Activated naive CD4-positive, alpha-beta T cell treated with Interleukin-2 at 50 U/mL for 16 hours (primary cell): ENCODE measurements at regions not wholly inside any gene's neighbourhood (a gene's known extent, or its start where the extent isn't known, plus 50 kb on each side); places are given as distances from the start of the nearest gene placed in this dataset.

Source experiments
- DNase-seq: peaks from one replicate; pipeline ENCODE4 v3.0.0-alpha.2; 2020

DNA sequence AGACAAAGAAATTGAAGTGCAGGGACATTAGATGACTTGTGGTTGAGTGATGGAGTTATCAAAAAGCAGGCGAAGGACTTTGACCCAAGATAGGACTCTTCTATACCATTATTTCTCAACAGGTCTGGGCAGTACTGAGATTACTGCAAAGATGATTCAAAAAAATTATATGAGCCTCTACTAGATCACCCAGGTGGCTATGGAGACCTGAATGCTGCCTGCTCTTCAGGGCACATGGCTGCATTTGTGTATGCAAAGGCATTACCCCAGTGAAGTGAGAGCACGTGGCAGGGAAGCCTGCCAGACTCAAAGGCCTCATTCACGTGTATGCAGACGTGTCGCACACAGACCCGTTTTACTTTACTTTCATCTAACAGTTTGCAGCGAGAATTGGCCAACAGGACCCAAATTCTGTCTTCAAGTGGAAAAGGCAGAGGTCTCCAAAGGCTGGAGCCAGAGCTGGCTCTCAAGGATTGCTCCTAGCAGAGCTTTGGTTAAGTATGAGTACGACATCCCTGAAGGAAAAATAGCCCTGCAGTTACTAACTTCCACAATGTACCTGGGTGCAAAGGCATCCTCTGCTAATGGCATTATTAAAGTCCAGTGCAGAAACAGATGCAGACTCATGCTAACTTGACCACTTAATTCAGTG lies 113.8 kb upstream of the ARMC2 start:
- no peak for DNase-seq

DNA sequence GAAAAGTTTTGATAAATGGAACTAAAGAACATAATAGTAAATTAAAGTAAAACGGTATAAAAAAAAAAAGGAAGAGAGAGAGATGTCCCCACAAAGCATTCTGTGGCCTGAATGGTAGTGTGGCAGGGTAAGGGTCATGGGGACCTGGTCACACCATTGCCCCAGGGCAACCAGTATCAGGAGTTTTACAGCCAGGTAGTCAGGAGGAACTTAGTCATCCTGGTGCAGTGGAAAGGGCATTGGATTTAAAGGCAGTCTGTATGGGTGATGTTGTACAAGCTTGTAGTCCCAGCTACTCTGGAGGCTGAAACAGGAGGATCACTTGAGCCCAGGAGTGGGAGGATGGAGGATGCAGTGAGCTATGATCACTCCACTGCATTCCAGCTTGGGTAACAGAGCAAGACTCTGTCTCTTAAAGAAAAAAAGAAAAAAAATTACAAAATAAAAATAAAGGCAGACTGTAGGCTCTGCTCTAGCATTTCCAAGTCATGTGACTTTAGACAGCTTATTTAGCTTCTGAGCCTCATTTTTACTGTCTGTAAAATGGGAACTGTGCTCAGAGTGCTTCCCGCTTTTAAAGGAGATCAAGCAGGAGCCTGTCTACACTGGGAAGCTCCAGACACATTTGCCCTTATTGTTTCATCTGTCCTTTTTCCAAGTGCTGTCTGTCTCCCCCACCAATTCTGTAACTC lies 112.8 kb upstream of the ARMC2 start:
- DNase-seq = no peak

DNA sequence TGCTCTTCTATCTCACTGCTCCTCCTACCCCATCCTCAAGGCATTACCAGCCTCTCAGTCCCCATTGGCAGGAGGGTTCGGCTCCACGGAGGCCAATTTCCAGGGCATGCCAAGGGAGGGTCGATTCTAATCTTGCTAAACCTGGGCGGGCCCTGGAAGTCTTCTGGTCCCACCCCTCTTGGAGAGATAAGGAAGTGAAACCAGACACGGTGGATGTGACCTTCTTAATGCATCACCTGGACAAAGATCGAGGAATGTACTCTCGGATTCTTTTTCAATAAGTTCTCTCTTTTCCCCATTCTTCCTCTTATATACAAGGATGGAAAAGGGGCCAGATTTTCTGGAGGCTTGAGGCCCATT lies 112.2 kb upstream of the ARMC2 start:
- no peak for DNase-seq

DNA sequence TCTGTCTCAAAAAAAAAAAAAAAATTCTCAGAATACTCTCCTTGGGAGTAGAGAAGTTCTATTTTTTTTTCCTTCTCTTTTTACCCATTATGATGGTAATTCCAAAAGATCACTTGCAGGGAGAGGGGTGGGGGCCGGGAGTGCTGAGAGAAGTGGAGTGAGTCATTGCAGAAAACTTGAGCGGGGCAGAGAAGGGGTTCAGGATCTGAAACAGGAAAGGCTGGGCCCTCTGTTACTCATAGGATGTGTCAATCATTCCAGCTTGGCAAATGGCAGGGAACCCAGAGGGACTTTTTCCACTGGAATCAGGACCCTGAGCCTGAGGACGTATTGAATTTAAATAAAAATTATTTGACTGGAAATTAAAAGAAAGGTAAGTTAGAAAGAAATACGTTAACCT lies 111.4 kb upstream of the ARMC2 start:
- no peak for DNase-seq

DNA sequence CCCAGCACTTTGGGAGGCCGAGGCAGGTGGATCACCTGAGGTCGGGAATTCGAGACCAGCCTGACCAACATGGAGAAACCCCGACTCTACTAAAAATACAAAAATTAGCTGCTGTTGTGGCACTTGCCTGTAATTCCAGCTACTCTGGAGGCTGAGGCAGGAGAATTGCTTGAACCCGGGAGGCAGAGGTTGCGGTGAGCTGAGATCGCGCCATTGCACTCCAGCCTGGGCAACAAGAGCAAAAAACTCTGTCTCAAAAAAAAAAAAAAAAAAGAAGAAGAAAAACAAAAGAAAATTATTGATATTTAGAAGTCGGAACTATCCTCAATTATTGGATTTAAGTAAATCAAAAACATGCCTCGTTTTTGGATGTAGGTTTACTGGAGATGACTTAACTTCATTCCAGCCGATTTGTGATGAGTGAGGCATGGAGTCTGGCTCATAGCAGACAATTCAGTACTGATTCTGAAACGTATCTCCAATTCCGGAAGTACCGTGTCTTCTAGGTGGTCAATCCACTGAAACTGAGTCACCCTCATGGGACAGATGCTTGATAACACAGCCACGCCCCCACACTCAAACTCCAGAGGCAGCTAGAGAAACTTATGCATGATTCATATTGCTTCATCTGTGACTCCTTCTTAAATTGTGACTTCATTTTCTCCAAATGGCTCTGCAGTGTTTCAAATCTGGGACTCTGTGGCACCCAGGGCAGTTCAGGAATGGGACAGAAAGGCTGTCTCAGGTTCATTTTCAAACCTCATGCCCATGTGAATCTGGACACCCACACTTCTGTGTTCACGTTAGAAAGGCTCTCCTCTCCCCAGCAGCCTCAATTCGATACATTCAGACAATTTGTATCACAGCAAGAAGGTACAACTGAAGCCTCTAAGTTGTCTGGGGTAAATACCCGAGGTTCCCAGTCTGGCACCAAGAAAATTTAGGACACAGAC lies 110.4 kb upstream of the ARMC2 start:
- peak; percentile 53 for DNase-seq

DNA sequence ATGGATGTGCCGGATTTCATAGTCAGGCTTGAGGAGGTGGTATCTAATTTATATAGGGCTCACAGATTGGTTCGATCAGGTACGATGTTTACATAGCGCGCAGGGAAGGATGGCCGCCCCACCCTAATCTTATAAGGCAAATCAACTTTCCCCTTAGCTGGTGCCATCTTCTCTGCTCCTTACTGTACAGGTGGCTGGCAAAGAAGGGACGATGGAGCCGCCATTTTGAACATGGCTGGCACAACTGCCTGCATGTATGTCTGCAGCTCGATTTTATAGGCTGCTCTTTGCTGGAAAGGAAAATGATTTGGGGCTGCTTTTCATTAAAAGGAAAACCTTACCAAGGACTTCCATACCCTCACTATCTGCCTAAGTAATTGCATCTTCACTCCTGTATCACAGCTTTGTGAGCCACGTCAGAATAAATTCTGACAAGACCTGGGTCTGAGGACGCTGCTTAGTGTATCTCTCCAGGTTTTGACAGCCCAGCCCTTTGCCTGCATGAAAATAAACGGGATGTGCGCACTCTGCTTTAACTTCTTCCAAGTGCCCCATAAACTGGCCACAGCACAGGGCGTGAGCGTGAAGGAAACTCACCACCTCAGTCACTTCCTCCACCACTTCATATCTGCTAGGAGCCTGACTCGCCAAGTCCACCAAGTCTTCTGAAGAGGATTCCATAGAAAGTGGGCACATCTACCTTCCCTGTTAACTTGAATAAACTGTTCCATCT lies 109.4 kb upstream of the ARMC2 start:
- no peak for DNase-seq

DNA sequence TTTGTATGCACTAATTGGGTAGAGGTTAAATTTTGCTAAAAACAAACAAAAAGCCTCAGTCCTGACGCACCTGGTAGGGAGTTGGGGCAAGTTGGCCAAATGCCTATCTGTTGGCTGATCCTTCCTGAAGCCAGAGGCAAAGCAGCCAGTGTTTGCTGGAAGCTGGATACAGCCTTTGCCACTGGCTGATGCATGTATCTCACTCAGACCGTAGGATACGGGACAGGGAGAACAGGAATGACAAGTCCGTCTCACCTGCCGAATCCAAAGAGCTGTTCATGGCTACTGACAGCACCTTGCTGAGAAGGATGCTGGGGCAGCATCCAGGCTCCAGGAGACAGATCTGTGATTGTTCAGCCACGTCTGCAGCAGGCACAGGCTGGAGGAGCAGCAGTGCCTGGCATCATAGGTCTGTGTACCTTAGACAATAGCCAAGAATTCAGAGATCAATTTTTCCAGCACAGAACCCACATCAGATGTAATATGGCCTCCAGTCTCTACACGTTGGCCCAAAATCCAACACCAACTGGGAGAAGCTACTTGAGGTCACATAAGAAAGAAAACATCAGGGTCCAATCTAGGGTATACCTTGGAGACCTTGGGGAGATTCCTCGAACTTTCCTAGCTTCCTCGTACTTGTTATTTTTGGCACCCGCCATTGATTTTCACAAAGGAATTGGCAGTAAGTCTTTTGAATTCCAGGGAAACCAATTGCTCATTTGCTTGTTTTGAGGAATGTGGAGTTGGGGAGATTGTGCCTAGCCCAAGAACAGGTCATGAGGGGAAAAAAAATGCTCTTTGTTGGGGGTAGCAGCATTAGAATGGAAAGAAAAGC lies 108.5 kb upstream of the ARMC2 start:
- DNase-seq = no peak

DNA sequence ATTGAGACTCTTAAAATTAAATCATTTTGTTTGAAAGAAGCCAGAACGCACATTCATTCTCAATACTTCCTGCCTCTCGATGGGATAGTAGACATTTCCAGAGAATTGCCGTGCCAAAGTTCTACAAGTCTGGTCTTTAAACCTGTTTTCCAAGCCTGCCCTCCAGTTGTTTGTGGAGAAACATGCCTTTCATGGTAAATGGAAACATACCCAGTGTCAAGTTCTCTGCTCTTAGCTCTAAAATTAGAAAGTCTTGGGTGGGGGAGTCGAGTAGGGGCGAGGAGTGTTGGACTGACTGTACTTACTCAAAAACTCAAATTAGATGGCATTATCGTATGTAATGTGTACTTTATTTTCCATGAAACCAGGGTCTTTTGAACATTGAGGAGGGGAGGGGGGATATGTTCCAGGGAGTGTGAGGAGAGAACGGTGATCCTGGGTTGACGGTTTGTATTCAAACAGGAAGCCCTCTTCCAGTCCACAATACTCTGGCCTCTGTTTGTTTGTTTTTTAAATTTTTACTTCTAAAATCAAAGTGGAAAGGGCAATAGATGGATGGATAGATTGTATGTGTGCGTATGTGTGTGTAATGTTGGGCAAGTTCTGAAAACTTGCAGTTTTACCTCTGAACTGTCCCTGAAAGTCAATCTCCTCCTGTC lies 106.8 kb upstream of the ARMC2 start:
- no peak for DNase-seq

DNA sequence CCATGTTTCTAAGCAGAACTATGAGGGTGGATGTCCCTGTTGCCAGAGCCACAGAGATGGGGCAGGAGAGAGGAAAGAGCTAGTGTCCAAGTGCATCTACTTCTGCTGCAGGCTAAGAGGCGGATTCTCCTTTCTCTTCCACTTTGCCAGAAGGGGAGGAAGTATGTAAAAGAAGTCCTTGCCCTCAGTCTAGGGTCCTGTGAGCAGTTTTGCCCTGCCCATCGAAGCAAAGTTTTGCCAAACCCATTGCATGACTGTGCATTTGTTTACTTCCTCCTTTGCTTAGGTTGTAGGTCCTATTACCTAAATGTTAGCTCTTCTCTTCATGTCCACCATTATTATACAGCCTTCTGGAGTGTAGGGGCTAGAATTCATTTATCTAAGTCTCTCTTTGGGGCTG lies 106.2 kb upstream of the ARMC2 start:
- DNase-seq = no peak

DNA sequence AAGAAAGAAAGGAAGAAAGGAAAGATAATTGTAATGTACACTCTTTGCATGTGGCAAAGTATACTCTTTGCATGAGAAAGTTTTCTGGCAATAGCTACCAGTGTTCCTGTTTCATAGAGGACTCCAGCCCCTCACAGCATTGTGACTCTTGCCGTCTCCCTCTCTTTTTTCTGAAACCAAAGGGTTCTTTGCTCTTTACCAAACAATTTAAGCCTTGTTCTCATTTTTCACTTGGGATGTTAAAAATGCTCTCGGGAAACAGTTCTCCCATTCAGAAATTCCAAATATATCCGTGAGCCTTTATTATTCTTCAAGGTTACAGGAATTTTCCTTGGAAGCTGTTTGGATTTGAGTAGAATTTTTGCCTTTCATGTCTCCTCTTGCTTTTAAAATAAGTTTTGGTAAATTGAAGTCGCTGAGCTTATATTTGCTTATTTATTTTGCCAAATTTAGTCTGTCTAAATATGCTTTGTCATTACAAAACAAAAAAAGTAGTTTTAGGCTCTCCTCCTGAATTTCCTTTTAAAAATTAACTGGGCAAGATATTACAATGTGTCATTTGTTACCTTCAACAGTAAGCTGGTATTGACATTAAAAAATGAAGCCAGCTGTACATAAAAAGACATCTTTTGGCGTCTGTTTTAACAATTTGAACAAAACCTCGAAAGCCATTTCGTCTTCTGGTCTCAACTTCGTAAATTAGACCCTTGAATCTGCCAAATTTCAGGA lies 103.8 kb upstream of the ARMC2 start:
- DNase-seq = no peak

DNA sequence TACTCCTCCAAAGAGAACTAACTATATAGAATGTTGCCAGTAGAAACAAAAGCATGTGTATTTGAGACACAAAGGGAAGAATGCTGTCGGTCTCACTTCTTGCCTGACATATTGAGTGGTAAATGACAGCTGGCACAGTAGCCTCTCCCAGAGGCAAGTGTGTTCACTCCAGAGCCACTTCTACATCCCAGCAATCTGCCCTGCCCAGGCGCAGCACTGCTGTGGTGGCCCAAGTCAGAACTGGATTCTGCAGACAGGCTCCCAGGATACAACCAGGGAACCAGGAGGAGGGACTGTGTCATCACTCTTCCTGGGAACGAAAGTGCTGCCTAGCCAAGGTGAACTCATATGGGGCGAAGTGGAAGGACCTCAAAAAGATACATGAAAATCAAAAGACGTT lies 103.2 kb upstream of the ARMC2 start:
- DNase-seq = no peak

DNA sequence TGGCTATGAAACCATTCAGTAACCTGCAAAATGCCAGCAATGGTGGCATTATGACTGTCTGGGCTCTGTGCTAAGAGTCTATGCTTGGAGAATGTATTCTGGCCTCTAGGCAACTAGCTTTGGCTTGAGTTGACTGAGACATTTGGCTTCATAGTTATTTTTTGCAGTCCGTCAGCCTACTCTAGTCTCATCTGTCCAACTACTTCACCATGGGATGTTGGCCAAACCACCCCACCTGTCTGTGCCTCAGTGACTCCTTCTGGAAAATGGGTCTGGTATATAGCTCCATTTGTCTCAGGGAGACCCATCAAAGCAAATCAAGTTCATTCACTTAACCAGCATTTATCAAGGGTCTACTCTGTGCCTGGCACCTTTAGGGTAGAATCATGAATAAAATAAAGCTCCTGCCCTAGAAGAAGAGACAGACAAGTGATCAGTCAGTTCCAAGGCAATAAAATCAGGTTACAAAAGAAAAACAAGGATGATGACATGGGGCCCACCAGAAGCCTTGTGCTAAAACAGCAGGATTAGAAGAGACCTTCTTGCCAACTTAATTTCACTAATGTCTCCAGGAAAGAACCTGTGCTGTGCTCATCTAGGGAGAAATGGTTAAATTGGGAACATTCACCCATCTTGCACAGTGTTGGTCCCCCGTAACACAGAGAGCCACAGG lies 102.4 kb upstream of the ARMC2 start:
- no peak for DNase-seq

DNA sequence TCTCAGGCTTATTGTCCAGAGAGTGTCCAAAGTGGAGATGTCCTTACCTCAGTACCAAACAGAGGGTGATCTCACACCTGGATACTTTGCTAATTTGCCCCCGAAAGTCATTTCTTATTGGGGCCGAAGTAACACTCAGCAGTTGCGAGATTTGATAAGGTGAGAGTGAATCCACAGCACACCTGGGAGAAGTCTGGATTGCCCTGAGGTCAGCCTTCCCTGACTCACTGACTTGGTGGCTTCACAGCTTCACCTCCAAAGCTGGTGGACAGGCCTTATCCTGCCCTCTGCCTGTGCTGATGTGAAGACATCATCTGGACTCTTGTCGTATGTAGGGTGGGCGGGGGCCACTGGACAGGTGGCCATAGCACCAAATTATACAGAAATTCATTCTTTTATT lies 101.9 kb upstream of the ARMC2 start:
- no peak for DNase-seq

DNA sequence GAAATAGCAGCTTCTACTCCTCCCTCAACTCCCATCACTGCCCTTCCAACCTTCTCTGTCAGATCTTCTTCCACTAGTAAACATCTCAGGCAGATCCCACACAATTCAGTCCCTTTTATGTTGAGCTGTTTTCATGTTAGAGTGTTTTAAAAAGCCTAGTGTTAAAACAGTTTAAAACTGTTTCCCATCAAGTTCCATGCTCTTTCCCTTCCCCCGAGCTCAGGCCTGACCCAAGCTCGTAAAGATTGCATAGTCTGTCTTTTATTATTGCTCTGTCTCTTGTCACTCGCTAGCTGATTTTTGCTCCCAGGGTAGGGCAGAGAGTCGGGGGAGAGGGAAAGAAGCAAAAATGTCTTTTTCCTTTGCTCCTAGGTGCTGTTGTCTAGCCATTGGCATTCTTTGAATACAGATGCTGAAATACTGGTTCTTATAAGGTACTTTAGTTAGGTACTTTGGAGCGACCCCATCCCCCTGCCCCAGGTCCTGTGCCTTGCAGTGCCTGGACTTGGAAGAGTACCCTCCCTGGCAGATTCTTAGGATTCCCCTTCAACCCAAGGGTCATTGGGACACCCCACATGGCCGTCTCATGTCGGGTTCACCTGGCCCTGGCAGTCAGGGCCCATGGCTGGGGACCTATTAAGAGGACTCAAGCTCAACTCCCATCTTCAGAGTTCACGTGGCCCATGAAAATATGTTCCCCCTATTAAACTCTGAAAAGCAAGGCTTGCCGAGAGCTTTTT lies 101.2 kb upstream of the ARMC2 start:
- DNase-seq = no peak

DNA sequence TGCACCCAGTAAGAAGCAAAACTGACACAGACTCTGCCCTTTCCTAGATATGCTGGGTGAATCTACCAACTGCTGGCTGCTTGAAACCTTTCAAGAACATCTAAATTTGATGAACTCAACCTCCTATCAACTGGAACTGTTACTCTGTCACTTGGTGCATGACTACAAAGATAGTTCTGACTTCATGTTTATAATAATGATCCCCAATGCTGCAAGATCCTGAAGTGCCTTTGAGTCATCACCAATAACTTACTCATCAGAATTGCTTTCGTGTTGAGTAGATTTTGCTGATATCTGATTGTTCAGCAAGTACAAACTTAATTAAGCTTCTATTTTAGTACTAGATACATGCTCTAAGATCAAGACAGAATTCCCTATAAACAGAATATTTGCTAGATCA lies 100.2 kb upstream of the ARMC2 start:
- no peak for DNase-seq

DNA sequence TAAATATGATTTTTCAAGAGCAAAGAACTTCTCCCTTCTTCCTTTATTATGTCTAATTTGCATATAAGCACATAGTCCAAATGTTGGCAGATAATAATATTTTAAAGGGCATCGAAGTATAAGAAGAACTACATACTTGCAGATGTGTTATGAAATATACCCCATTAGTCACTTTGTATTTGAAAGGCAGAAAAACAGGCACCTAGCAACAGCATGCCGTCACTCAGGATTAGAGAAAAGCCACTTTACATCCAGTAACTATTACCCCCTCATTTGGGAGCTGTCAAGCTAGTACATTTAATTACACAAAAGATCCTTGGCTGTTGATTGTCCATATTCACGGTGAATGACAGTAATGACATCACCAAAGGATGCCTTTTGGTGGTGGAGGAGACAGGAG lies 99.3 kb upstream of the ARMC2 start:
- DNase-seq = no peak

DNA sequence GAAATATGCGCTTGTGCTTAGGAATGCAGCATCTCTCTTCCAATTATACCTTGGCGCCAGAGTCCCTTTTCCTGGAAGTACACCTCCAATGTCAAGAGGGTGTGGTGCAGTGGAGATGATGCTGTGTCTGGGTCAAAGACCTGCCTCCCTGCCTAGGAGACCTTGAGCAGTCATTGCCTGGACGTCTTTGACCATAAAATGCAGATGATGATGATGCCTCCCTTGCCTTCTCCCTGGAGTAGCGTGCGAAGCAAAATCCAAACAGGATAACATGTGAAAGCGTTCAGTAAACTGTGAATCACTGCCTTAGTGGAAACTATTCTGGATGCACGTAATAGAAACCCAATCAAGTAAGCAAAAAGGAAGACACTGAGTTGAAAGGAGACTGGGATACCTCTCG lies 97.4 kb upstream of the ARMC2 start:
- DNase-seq = no peak

DNA sequence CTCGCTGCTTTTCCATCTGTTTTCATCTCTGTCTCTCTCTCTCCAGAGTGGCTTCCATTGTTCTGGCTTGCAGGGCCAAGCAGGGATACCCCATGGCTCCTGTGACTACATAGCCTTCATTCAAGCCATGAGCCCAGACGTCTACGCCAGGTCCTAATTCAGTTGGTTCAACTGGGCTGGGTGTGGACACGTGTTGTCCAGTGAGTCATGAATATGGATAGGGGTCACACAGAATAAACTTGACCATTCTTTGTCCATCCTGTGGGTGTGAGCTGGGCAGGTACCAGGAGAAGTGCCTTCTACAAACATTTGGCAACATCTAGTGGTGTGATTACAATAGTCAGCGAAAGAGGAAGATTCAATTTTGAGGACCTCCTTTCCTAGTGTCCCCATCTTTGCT lies 96.9 kb upstream of the ARMC2 start:
- no peak for DNase-seq

DNA sequence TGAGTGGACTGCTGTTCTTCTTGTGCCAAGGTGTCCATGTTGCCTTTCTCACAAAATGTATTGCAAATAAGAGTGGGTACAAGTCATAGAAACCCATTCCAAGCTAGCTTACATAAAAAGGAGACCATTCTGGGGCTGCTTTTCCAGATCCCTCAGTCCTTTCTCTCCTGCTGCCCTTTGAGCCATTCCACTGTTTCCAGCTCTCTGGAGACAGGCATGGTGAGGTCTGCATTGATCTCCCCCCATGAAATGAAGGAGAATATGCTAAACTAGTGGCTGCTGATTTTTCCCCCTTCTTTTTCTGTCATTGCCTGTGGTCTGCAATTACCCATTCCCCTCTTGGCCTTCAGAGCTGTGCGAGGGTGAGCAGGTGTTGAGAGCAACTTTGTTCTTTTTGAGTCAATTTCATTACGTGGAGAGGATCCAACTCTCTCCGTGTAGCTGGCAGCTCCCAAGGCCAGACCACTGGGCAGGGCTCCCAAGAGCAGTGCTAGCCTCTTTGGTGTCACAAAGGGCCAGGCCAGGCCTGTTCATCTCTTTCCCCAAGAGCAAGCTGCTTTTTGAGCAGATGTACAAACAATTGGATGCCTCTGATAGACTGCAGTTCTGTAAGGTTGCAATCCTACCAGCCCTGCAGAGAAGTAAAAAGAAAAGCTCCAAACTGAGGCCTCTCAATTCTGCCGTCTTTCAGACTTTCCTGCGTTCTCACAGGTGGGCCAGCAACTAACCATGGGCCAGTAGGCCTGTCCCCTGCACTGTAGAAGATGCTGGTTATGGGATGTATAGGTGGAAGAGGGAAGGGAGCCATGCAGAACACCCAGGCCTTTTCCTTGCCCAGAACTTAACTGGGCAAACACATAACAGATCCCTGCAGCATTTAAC lies 96.1 kb upstream of the ARMC2 start:
- DNase-seq = no peak
